BJ (cell line): ENCODE measurements at regions not wholly inside any gene's neighbourhood (a gene's known extent, or its start where the extent isn't known, plus 50 kb on each side); places are given as distances from the start of the nearest gene placed in this dataset.

Experiments
- CTCF ChIA-PET: fragments of 350-600 bp; formaldehyde crosslinking; extraction: SDS; loops from one replicate; lab custom pipeline; 2021; ENCODE audit warnings: antibody characterized with exemption, inconsistent platforms; lab: Yijun Ruan, JAX
- POLR2A ChIA-PET: fragments of 300-600 bp; sonication (Branson Sonifier 250); formaldehyde crosslinking; extraction: SDS; loops from one replicate; lab custom pipeline; 2021; ENCODE audit warnings: antibody characterized with exemption; lab: Charles Lee
- DNase-seq: peaks from one replicate; pipeline ENCODE4 v3.0.0-alpha.2; 2011; ENCODE audit warnings: low read depth
- H3K27me3 ChIP-seq: 2 replicates; pipeline ENCODE4 v1.6.0; 2011; ENCODE audit warnings: low read length; ENCODE audit not compliant: control insufficient read depth, insufficient read depth
- H3K36me3 ChIP-seq: 2 replicates; pipeline ENCODE4 v1.5.1; 2011; ENCODE audit warnings: low read length; ENCODE audit not compliant: control insufficient read depth, insufficient read depth
- H3K4me3 ChIP-seq: 2 replicates; pipeline ENCODE4 v1.5.1; 2011; ENCODE audit warnings: low read depth, mild to moderate bottlenecking, control low read depth, low read length
- CTCF ChIP-seq: IDR thresholded peaks from 2 replicates; pipeline ENCODE4 v1.5.1; 2011; ENCODE audit warnings: low read depth, mild to moderate bottlenecking, control low read depth, inconsistent platforms, low read length, moderate library complexity; ENCODE audit not compliant: insufficient read depth

- CTCF ChIA-PET, result interaction anchor here (1.2 kb wide), 1 partner anchor 14 kb away, joined by 6 read pairs; no protein-coding TSS in a partner anchor
- POLR2A ChIA-PET, result no interaction called here
Observed at GRCh38 chr13:109366525-109366924, 419.9 kb downstream of the IRS2 start.

DNA sequence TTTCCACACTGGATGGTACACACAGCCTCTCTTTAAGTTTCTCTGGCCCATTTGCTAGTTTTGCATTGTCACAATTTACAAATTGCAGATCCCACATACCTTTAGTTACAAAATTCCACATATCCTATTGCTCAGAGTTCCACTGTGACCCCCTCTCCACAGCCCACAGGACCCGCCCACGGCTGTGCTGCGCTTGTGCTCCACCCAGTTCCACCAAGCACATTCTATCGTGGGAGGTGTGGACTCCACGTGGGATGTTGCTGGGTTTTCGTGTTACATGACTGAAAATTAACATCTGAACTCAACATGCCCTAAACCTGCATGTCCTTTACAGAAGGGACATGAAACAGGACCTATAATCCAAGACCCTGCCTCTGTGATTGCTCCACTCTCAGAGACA is 423.0 kb downstream of the IRS2 start:
- ChIA-PET CTCF (no interaction called here), POLR2A (no interaction called here)
- H3K4me3 ChIP-seq, result no peak overlapping the region
- no peaks in the 10 kb centered on the region for H3K27me3 ChIP-seq
- H3K36me3 ChIP-seq, result no peaks in the 10 kb centered on the region
- no peak for TF ChIP-seq CTCF
- DNase-seq, result no peak

More at GRCh38 chr13:109366525-109366924, 419.9 kb downstream of the IRS2 start:
- H3K4me3 ChIP-seq, result no peak overlapping the region
- no peaks in the 10 kb centered on the region for H3K36me3 ChIP-seq
- TF ChIP-seq CTCF, result no peak
- DNase-seq, result no peak
- H3K27me3 ChIP-seq, result no peaks in the 10 kb centered on the region

DNA sequence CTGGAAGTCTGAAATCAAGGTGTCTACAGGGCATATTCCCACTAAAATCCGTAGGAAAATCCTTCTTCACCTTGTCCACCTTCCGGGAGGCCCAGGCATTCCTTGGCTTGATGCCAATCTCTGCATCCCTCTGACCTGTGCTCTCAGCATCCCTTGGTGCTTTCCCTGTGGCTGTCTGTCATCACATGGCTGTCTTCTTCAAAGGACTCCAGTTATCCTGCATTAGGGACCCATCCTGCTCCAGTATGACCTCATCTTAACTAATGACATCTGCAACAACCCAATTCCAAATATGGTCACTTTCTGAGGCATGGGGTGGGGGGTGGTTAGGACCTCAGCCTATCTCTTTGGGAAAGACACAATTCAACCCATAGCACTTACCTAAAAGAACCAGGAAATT is 423.8 kb downstream of the IRS2 start:
- H3K36me3 ChIP-seq, result no peaks in the 10 kb centered on the region
- POLR2A ChIA-PET, result no interaction called here
- TF ChIP-seq CTCF, result no peak
- DNase-seq, result no peak
- H3K27me3 ChIP-seq, result no peaks in the 10 kb centered on the region
- CTCF ChIA-PET, result no interaction called here
- H3K4me3 ChIP-seq, result no peak overlapping the region

DNA sequence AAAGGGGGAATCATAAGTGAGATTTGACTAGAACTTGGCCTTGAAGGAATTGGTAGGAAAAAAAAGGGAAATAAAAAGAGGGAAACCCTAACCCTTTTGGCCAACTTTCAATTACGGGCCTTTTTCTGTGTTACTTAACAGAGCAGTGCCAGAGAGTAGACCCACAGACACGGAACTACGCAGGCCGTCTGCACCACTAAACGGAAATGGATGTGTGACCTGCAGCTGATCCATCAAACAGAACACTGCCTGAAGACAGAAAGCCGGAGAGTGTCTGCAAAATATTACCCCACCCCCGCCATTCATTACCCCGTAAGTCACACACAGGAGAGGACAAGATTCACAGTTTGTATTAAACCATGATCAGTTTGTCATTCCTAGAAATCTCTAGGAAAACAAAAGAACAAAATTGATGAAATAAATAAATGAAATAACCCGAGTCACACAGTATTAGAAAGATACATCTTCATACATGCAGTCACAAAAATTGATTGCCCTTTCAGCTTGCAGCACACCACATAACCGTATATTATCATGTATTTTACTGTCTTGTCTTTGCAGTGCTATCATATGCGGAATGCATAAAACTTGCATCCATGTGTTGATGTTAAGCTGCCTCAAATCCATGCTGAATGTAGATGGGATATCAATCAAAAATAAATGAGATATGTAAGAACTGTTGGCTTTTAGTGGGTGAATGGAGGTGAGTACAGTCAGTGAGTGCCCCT is 424.7 kb downstream of the IRS2 start:
- Histone ChIP-seq H3K36me3 (no peaks in the 10 kb centered on the region), H3K27me3 (no peaks in the 10 kb centered on the region), H3K4me3 (no peak overlapping the region)
- POLR2A ChIA-PET, result no interaction called here
- CTCF ChIA-PET, result no interaction called here
- no peak for DNase-seq
- TF ChIP-seq CTCF, result no peak

DNA sequence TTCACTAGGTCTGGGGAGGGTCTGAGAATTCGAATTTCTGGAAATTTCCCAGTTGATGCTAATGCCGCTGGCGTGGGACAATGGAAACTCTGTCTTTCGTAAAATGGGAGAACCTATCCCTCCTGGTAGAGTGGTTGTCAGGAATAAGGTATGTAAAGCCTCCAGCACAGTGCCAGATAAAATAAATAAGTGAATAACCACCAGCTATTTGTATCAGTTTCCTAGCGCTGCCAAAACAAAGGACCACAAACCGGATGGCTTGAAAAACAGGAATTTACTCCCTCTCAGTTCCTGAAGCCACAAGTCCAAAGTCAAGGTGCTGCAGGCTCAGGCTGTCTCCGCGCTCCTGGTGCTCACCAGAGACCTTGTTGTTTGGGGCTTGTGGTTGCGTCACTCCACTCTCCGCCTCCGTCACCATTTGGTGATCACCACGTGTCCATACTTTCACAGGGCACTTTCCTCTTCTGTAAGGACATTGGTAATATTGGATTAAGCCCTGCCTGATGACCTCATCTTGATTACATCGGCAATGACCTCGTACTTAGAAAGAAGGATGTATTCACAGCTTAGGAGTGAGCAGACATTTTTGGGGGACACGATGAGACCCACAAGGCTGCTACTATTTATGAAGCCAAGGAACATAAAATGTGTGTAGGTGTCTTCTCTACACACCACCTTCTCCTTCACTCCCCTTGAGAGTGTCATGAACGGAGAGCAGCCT is 428.5 kb downstream of the IRS2 start:
- ChIA-PET POLR2A (interaction anchor here (0.5 kb wide), 1 partner anchor 1633 kb away, joined by 4 read pairs; no protein-coding TSS in a partner anchor), CTCF (no interaction called here)
- no peak for DNase-seq
- Histone ChIP-seq H3K27me3 (no peaks in the 10 kb centered on the region), H3K4me3 (no peak overlapping the region), H3K36me3 (no peaks in the 10 kb centered on the region)
- no peak for TF ChIP-seq CTCF
